HL-60/S4 treated with retinoic acid at 250 ng/mL for 4 days and 3 days (cell line): ENCODE measurements at regions not wholly inside any gene's neighbourhood (a gene's known extent, or its start where the extent isn't known, plus 50 kb on each side); places are given as distances from the start of the nearest gene placed in this dataset.

Experiments
- in situ Hi-C: fragments of 300-500 bp; cut with MboI; formaldehyde crosslinking; loops from 2 replicates; pipeline ENCODE4 v1.7.0; 2022; ENCODE audit warnings: low sequenced_read_pairs

- in situ Hi-C loops, result loop anchor here (25.0 kb wide), 1 partner anchor 480 kb away; no protein-coding TSS in a partner anchor
These were observed 559.5 kb upstream of the WWC1 start for GRCh38 chr5:167731951-167732350.

DNA sequence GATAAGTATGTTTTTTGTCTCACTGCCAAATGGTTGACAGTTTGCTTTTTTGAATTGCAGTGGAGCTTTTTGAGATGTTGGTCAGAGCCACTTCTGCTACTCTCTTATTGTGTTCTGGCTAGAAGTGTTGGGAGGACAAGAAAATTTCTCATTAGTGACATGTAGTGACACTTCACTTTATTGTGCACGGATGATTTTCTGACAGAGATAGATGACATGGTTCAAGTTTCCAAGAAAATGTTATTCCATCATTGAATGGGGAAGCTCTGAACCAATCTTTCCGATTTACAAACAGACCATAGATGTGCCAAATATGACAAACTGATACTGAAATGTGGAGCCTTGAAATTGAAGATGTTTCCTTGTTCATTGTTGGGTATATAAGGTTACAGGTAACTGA lies 558.9 kb upstream of the WWC1 start:
- in situ Hi-C loops, result loop anchor here (25.0 kb wide), 1 partner anchor 480 kb away; no protein-coding TSS in a partner anchor

DNA sequence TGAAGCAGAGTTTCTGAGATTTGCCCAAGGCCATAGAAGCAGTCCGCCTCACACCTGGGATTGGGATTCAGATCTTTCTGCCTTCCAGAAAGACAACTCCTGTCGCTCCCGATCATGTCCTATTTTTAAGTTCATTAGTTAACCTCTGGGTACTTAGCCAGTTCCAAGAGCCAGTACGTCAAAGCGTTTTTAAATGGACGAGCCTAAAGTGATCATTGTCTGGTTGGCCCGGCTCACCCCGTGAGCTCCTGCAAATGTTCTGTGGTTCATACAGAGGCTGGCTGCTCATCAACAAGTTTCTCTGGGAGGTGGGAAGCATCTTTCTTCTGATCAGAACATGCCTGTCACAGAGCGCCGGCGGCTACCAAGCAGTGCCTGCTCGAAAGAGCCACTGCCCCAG lies 554.5 kb upstream of the WWC1 start:
- in situ Hi-C loops, result loop anchor here (25.0 kb wide), 1 partner anchor 475 kb away; no protein-coding TSS in a partner anchor

DNA sequence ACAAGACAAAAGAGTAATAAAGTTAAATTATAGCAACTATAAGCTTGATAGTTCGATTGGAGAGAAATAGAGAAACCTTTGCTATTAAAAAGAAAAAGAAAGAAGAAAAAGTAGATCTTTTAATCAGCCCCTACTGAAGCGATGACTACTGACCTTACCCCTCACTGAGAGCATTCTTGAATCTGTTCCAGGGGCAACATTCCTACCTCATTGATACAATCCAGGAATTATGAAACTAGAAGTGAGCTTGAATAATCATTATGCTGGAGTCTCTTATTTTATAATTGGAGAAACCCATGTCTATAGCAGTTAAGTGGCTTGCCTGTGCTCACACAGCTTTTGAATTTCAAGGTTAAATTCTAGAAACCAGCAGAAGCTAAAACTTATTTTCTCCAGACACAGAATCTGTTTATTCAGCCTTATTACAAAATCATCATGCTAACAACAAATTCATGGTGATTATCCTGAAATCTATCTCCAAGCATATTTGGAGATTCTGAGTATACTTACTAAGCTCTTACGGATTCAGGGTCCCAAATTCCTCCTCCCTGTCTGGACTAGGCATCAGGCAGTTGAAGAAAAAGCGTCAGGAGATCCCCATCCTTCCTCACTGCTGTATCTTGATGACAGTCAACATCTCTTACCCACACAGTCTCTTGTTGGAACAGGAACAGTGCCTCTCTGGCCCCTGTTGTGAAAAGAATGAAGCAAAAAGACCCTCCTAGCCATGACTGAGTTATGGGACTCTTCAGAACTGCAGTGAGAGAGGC lies 547.6 kb upstream of the WWC1 start:
- in situ Hi-C loops, result loop anchor here (25.0 kb wide), 1 partner anchor 468 kb away; no protein-coding TSS in a partner anchor

- in situ Hi-C loops, result loop anchor here (25.0 kb wide), 1 partner anchor 466 kb away; no protein-coding TSS in a partner anchor
These were observed 545.6 kb upstream of the WWC1 start for GRCh38 chr5:167745868-167746267.

- in situ Hi-C loops, result no loop called here
These were observed 540.9 kb upstream of the WWC1 start for GRCh38 chr5:167750586-167750985.

DNA sequence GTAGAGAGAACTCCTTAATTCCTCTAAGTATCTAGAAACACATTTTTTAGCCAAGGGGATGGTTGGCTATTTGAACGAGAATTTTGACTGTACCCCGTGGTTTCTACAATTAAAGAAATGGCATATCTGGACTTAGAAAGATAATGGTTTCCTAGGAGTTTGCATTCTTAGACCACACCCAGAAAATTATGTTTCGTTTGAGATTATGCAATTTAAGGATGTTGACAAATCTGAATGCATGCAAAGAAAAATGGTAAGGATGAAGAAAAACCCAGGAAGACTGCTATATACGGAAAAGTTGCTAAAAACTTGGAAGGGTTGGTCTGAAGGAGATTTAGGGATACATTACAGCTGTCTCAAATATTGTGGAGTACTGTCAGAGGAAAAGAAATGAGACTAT lies 538.5 kb upstream of the WWC1 start:
- in situ Hi-C loops, result no loop called here

- in situ Hi-C loops, result no loop called here
These were observed 537.5 kb upstream of the WWC1 start for GRCh38 chr5:167753725-167754490.

DNA sequence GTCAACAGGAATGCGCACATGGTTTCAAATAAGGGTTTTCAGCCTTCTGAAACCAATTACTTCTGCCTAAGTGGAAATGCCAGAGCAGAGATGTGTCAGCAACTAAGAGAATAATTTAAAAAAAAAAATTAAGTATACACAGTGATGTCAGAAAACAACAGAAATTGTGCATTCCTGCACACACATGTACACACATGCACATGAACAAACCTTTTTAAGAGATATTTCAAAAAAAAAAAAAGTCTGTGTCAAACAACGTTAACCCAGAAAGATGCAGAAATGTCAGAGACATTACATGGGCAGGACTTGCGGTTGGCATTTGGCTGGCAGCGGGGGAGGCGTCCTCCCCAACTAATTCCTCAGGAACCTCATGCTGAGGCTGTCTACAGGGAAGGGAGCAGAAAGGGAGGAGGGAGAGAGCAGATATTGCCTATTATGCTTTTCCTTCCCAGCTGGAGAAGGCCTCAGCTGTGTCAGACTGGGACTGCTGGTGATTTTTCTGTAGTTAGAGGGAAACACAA lies 536.9 kb upstream of the WWC1 start:
- in situ Hi-C loops, result no loop called here

GRCh38 chr5:167755420-167755819 lies 536.0 kb upstream of the WWC1 start:
- in situ Hi-C loops, result no loop called here

DNA sequence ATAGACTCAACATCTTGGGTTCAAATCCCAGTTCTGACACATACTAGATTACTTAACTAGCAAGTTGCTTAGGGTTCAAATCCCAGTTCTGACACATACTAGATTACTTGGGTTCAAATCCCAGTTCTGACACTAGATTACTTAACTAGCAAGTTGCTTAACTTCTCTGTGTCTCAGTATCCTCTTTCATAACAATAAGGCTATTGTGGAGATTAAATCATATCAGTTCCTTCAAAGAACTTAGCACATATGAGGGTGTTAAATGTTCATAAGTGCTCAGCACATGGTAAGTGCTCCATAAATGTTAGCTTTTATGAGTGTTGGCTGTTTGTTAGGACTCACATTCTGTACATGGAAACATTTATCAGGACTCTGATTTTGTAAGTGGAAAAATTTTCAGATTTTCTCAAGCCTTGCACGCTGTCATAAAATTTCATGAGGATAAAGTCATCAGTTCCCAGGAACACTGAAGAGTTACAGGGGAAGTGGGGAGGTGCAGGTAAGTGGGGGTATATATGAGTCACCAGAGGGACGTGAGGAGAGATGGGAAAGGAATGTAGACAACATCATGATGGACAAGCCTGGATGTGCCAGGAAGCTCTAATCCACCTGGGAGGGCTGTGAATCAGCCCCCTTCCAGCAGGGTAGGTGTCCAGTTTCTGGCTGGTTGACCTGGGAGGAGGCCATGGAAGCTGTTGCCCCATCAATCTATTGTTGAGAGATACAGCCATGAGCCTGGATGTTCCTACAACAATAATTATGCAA lies 532.2 kb upstream of the WWC1 start:
- in situ Hi-C loops, result no loop called here

- in situ Hi-C loops, result no loop called here
These were observed 527.7 kb upstream of the WWC1 start for GRCh38 chr5:167763772-167764171.

DNA sequence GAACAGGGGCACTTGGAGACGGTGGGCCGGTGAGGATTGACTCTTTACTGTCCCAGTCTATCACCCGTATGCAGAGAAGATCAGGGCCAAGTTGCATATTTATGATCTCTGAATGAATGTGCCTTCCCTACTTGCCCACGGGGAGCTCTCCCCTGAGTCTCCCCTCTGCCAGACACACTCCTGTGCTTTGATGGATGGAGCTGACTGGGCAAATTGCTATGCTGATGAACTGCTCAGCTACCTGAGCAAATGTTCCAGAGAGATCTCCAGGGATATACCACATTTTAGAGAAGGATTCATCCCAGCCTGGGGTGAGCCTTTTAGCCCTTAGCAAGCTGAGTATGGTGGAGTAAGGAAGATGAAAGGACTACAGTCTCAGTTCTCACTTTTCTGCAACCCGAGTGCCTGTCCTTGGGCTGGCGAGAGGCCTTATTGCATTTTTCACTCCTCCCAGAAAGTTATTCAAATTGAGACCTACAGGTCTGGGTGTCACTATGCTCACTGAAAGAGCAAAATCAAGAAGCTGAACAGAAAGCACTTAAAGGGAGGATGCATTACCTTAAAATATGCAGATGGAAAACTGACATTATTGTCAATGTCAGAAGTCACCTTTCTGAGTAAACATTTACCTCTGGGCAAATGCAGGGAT lies 526.7 kb upstream of the WWC1 start:
- in situ Hi-C loops, result no loop called here

GRCh38 chr5:167765352-167765751 lies 526.1 kb upstream of the WWC1 start:
- in situ Hi-C loops, result no loop called here

- in situ Hi-C loops, result no loop called here
These were observed 524.5 kb upstream of the WWC1 start for GRCh38 chr5:167766957-167767356.

GRCh38 chr5:167767795-167768194 lies 523.6 kb upstream of the WWC1 start:
- in situ Hi-C loops, result no loop called here

- in situ Hi-C loops, result no loop called here
These were observed 521.5 kb upstream of the WWC1 start for GRCh38 chr5:167769846-167770413.

DNA sequence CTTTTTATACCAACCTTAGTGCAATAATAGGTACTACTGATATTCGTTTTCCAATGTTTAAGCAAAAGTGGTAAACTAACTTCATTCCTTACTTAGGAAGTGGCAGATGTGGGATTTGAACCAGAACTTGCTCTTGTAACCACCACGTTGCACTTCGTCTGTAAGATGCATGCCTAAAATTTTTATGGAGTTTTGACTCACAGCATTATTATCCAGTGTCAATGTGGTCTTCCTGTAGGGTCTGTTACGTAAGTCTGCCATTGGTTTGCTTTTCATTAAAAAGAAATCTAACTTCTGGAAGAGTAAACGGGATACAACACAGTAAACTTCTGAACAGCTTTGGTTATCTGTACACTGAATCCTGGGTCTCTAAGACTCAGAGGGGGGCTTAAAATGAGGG lies 521.0 kb upstream of the WWC1 start:
- in situ Hi-C loops, result no loop called here

DNA sequence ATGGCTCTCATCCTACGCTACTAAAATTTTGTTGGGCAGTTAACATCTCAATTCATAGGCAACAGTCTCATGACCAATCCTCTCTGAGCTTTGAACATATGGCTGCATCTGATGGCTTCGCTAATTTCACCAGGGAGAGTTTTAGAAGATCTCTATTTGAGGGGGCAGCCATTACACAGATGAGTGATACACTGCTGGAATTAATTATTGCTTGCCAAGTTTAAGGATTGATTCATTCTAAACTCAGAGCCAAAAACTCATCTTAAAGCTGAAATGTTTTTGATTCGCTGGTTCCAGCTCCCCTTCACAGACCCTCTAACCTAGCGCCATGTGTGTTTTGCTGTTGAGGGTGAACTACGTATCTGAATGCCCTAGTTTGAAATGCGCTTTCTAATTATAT lies 519.9 kb upstream of the WWC1 start:
- in situ Hi-C loops, result no loop called here

DNA sequence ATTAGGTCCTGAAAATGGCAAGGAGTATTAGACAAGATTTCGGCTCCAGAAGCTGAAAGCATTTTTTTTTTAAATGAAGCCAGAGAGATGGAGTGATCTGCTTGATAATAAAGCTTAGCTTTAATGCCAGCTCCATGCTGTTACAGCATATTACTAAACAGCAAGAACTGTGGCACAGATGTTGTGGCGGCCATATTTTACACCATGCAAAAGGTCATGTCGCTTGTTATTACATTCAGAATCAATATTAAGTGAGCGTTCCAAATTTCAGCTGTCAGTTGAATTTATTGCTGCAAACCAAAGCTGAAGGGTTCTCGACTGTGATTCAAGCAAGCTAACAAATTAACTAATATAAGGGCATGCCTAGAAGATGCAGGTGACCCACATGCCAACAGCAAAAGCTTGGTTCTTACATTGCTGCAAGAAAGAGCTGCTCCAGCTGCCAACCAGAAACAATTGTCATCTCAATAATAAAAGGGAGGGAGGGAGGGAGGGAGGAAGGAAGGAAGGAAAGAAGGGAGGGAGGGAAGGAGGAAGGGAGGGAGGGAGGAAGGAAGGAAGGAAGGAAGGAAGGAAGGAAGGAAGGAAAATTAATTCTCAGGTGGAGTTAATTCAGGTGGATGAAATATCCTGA lies 517.7 kb upstream of the WWC1 start:
- in situ Hi-C loops, result no loop called here
